MM.1S (cell line): ENCODE measurements at regions not wholly inside any gene's neighbourhood (a gene's known extent, or its start where the extent isn't known, plus 50 kb on each side); places are given as distances from the start of the nearest gene placed in this dataset.

Source experiments
- EZH2 ChIP-seq: fragments of 300-600 bp; sonication (generic); optimal IDR thresholded peaks from 2 replicates; pipeline ENCODE3; 2017; ENCODE audit warnings: low read depth, mild to moderate bottlenecking, antibody characterized with exemption, low read length, mixed read lengths
- TF ChIP-seq, protein P1 (sequence below): fragments of 300-600 bp; sonication (generic); IDR thresholded peaks from 2 replicates; pipeline ENCODE4 v1.5.1; 2016; ENCODE audit warnings: antibody characterized with exemption, low read length, mixed read lengths

DNA sequence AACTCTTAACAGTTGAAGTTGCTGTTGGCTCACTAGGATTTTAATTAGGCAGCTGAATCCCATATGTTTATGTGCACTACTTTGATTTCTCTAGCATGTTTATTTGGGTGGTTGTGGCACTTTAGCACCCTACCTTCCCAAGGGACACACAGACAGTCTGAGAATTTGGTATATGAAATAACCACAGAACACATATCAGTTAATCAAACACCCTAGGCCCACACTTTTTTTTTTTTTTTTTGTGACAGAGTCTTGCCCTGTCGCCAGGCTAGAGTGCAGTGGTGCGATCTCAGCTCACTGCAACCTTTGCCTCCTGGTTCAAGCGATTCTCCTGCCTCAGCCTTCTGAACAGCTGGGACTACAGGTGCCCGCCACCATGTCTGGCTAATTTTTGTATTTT lies 130.5 kb downstream of the DCK start:
- TF ChIP-seq, protein P1, sequence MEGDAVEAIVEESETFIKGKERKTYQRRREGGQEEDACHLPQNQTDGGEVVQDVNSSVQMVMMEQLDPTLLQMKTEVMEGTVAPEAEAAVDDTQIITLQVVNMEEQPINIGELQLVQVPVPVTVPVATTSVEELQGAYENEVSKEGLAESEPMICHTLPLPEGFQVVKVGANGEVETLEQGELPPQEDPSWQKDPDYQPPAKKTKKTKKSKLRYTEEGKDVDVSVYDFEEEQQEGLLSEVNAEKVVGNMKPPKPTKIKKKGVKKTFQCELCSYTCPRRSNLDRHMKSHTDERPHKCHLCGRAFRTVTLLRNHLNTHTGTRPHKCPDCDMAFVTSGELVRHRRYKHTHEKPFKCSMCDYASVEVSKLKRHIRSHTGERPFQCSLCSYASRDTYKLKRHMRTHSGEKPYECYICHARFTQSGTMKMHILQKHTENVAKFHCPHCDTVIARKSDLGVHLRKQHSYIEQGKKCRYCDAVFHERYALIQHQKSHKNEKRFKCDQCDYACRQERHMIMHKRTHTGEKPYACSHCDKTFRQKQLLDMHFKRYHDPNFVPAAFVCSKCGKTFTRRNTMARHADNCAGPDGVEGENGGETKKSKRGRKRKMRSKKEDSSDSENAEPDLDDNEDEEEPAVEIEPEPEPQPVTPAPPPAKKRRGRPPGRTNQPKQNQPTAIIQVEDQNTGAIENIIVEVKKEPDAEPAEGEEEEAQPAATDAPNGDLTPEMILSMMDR, result no peak
- TF ChIP-seq EZH2, result no peak
